Retinal pigment epithelial cell (primary cell): ENCODE measurements at regions not wholly inside any gene's neighbourhood (a gene's known extent, or its start where the extent isn't known, plus 50 kb on each side); places are given as distances from the start of the nearest gene placed in this dataset.
"Not testable (repeated sequence)": the region's sequence is repeated elsewhere in the genome, so short reads cannot be mapped to it uniquely, and the experiment has no call there.

Experiments used
- DNase-seq: peaks from one replicate; pipeline ENCODE4 v3.0.0-alpha.2; 2010; ENCODE audit warnings: low read depth
- H3K4me3 ChIP-seq: 2 replicates; pipeline ENCODE4 v1.5.1; 2011; ENCODE audit warnings: mild to moderate bottlenecking, low read length, control low read depth, moderate library complexity
- CTCF ChIP-seq: conservative IDR thresholded peaks from 2 replicates; pipeline ENCODE4 v1.5.1; 2011; ENCODE audit warnings: low read depth, low read length, control low read depth, inconsistent platforms

- DNase-seq: no peak
- H3K4me3 ChIP-seq: no peak overlapping the region
- TF ChIP-seq CTCF: no peak
Measured at GRCh38 chr10:28892818-28893547, 215.7 kb downstream of the BAMBI start.

- TF ChIP-seq CTCF: no peak
- no peak for DNase-seq
Measured at GRCh38 chr10:28894146-28894545, 216.8 kb downstream of the BAMBI start.

GRCh38 chr10:28895671-28896070 is 218.3 kb downstream of the BAMBI start:
- not testable (repeated sequence) for H3K4me3 ChIP-seq, DNase-seq

More at GRCh38 chr10:28894146-28894545, 216.8 kb downstream of the BAMBI start:
- no peak overlapping the region for H3K4me3 ChIP-seq

GRCh38 chr10:28896791-28897409 is 219.6 kb downstream of the BAMBI start:
- H3K4me3 ChIP-seq, DNase-seq: not testable (repeated sequence)

GRCh38 chr10:28897617-28898464 is 220.5 kb downstream of the BAMBI start:
- DNase-seq: peak; percentile 97
- TF ChIP-seq CTCF: no peak

GRCh38 chr10:28902215-28902614 is 224.9 kb downstream of the BAMBI start:
- no peak overlapping the region for H3K4me3 ChIP-seq
- DNase-seq: no peak
- TF ChIP-seq CTCF: no peak

More at GRCh38 chr10:28897617-28898464, 220.5 kb downstream of the BAMBI start:
- H3K4me3 ChIP-seq: no peak overlapping the region

- no peak for DNase-seq
- TF ChIP-seq CTCF: no peak
- no peak overlapping the region for H3K4me3 ChIP-seq
Measured at GRCh38 chr10:28903063-28903462, 225.7 kb downstream of the BAMBI start.
